Vagina (tissue), 2 donors: ENCODE measurements at regions not wholly inside any gene's neighbourhood (a gene's known extent, or its start where the extent isn't known, plus 50 kb on each side); places are given as distances from the start of the nearest gene placed in this dataset.
"Not testable (repeated sequence)": the region's sequence is repeated elsewhere in the genome, so short reads cannot be mapped to it uniquely, and the experiment has no call there.

Source experiments
- DNase-seq, 2 donors: peaks; one replicate each; pipeline ENCODE4 v3.0.0-alpha.2; 2017; ENCODE audit errors: extremely low spot score in 2 of 2
- H3K27ac ChIP-seq: fragments of 200-600 bp; sonication (generic); one replicate; pipeline ENCODE4 v1.5.1; 2019
- H3K27me3 ChIP-seq: fragments of 200-600 bp; sonication (generic); one replicate; pipeline ENCODE4 v1.5.1; 2019
- H3K36me3 ChIP-seq, 2 donors: fragments of 200-600 bp; sonication (generic); one replicate each; pipeline ENCODE4 v1.5.1; 2017 to 2019
- H3K4me1 ChIP-seq: fragments of 200-600 bp; sonication (generic); one replicate; pipeline ENCODE4 v1.5.1; 2019
- H3K4me3 ChIP-seq, 2 donors: fragments of 200-600 bp; sonication (generic); 1 replicate in 1 of 2; 2 replicates in 1 of 2; pipeline ENCODE4 v1.5.1; 2016 to 2019
- H3K9me3 ChIP-seq: fragments of 200-600 bp; sonication (generic); one replicate; pipeline ENCODE4 v1.5.1; 2019
- POLR2A ChIP-seq, 2 donors: fragments of 450-650 bp; IDR thresholded peaks; one replicate each; pipeline ENCODE4 v1.6.1; 2017; ENCODE audit warnings: antibody characterized with exemption in 2 of 2, mild to moderate bottlenecking in 2 of 2, moderate library complexity in 2 of 2
- POLR2AphosphoS5 ChIP-seq, 2 donors: sonication (generic); formaldehyde crosslinking; IDR thresholded peaks; one replicate each; pipeline ENCODE4 v1.9.0; 2017; ENCODE audit warnings: antibody characterized with exemption in 2 of 2, mild to moderate bottlenecking in 2 of 2, low read depth in 1 of 2; ENCODE audit not compliant: insufficient read depth in 1 of 2
- intact Hi-C: fragments of 100-400 bp; cut with DNase I; formaldehyde crosslinking; loops from one replicate; pipeline ENCODE4 v1.15.1; 2023
- TF ChIP-seq, protein P1 (sequence below), 3 experiments: fragments of 450-650 bp in 2 of 3; fragments of 200-600 bp in 1 of 3; sonication (generic) in 1 of 3; IDR thresholded peaks; one replicate each; pipeline ENCODE4 v1.5.1; 2017 to 2019; ENCODE audit warnings: antibody characterized with exemption in 3 of 3, mild to moderate bottlenecking in 2 of 3, moderate library complexity in 2 of 3

GRCh38 chr3:181493423-181493822, 218.3 kb upstream of the SOX2 start:
- Histone ChIP-seq H3K36me3 (no peaks in the 10 kb centered on the region), H3K27ac (no peak overlapping the region), H3K9me3 (no peaks in the 10 kb centered on the region), H3K4me3 (no peak overlapping the region), H3K4me1 (no peaks in the 10 kb centered on the region), H3K27me3 (no peaks in the 10 kb centered on the region)
- DNase-seq = no peak
- TF ChIP-seq, protein P1, sequence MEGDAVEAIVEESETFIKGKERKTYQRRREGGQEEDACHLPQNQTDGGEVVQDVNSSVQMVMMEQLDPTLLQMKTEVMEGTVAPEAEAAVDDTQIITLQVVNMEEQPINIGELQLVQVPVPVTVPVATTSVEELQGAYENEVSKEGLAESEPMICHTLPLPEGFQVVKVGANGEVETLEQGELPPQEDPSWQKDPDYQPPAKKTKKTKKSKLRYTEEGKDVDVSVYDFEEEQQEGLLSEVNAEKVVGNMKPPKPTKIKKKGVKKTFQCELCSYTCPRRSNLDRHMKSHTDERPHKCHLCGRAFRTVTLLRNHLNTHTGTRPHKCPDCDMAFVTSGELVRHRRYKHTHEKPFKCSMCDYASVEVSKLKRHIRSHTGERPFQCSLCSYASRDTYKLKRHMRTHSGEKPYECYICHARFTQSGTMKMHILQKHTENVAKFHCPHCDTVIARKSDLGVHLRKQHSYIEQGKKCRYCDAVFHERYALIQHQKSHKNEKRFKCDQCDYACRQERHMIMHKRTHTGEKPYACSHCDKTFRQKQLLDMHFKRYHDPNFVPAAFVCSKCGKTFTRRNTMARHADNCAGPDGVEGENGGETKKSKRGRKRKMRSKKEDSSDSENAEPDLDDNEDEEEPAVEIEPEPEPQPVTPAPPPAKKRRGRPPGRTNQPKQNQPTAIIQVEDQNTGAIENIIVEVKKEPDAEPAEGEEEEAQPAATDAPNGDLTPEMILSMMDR (IDR thresholded peaks at IDR 0.05) = no peak
- TF ChIP-seq POLR2AphosphoS5 (IDR thresholded peaks at IDR 0.05; ENCODE audit: insufficient read depth in 1 of 2, low read depth in 1 of 2) (no peak), POLR2A (IDR thresholded peaks at IDR 0.05) (no peak)
- intact Hi-C loops = no loop called here

- H3K27me3 ChIP-seq = no peaks in the 10 kb centered on the region
- H3K4me3 ChIP-seq = no peak overlapping the region
- no peaks in the 10 kb centered on the region for H3K9me3 ChIP-seq
- H3K4me1 ChIP-seq = no peaks in the 10 kb centered on the region
- H3K27ac ChIP-seq = no peak overlapping the region
- TF ChIP-seq POLR2AphosphoS5 (IDR thresholded peaks at IDR 0.05; ENCODE audit: insufficient read depth in 1 of 2, low read depth in 1 of 2) (no peak), POLR2A (IDR thresholded peaks at IDR 0.05) (no peak)
- TF ChIP-seq, protein P1 (IDR thresholded peaks at IDR 0.05) = no peak
- DNase-seq = no peak
- H3K36me3 ChIP-seq = no peaks in the 10 kb centered on the region
- intact Hi-C loops = no loop called here
These were observed 223.2 kb upstream of the SOX2 start for GRCh38 chr3:181488536-181488935.

DNA sequence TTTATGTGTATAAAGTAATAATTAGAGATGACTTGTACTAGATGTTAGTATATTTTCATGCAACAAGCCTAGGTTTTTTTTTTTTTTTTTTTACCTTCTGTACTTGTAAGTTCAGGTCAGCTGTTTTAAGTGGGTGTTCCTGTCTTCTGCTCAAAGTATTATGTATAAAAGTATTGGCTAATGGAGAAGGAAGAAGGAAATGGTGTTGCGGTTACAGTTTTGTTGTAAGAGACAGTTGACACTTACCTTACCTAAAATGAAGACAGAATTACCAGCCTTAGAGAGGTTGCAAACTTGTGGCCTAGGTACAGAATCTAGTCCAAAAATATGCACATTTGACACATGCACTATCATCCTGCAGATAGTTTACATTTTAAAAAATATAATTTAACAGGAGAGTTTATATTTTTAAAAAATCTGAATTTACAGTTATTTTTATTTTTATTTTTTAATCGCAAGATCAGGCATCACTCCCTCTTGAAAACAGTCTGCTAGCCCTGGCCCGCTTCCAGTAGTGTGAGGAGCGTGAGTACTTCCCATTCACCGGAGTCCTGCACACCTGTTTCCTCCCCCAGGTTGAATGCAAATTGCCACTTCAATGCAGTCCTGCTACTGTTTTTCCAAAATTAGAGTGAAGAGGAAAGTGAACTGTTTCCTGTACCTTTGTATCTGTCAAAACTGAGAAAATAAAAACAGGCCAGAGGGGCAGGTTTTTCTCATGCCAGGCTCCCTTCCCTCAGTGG, 224.3 kb upstream of the SOX2 start:
- H3K4me3 ChIP-seq = no peak overlapping the region
- intact Hi-C loops = no loop called here
- H3K27ac ChIP-seq = no peak overlapping the region
- no peaks in the 10 kb centered on the region for H3K4me1 ChIP-seq
- DNase-seq = no peak
- H3K9me3 ChIP-seq = no peaks in the 10 kb centered on the region
- H3K27me3 ChIP-seq = no peaks in the 10 kb centered on the region
- TF ChIP-seq POLR2AphosphoS5 (IDR thresholded peaks at IDR 0.05; ENCODE audit: insufficient read depth in 1 of 2, low read depth in 1 of 2) (no peak), POLR2A (IDR thresholded peaks at IDR 0.05) (no peak)
- TF ChIP-seq, protein P1 (IDR thresholded peaks at IDR 0.05) = no peak
- H3K36me3 ChIP-seq = no peaks in the 10 kb centered on the region

GRCh38 chr3:181486141-181486885, 225.4 kb upstream of the SOX2 start:
- intact Hi-C loops = no loop called here
- no peak overlapping the region for H3K27ac ChIP-seq
- no peaks in the 10 kb centered on the region for H3K27me3 ChIP-seq
- DNase-seq = no peak
- no peaks in the 10 kb centered on the region for H3K9me3 ChIP-seq
- H3K4me1 ChIP-seq = no peaks in the 10 kb centered on the region
- no peak overlapping the region for H3K4me3 ChIP-seq
- H3K36me3 ChIP-seq = no peaks in the 10 kb centered on the region
- TF ChIP-seq POLR2AphosphoS5 (IDR thresholded peaks at IDR 0.05; ENCODE audit: insufficient read depth in 1 of 2, low read depth in 1 of 2) = no peak
- TF ChIP-seq, protein P1 (IDR thresholded peaks at IDR 0.05) = no peak
- TF ChIP-seq POLR2A (IDR thresholded peaks at IDR 0.05) = no peak

DNA sequence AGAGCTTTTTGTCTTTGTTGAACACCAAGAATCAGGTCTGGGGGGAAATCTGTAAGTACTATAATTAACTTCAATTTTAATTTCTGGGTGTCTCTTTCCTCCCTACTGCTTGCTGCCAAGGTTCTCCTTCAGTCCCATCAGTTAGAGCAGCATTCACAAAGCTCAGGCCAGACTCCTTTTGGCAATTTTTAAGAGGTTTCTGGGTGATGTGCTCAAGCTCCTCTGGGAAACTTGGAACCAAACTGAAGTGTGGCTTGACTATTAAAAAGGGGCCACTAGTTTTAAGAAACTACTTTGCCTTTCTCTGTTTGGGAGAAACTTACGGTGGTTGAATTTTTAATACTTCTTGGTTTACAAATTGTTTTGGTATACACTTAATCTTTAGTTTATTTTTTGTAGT, 227.7 kb upstream of the SOX2 start:
- Histone ChIP-seq H3K27me3 (no peaks in the 10 kb centered on the region), H3K27ac (no peak overlapping the region), H3K9me3 (no peaks in the 10 kb centered on the region), H3K4me1 (no peaks in the 10 kb centered on the region), H3K36me3 (no peaks in the 10 kb centered on the region), H3K4me3 (no peak overlapping the region)
- TF ChIP-seq POLR2AphosphoS5 (IDR thresholded peaks at IDR 0.05; ENCODE audit: insufficient read depth in 1 of 2, low read depth in 1 of 2) (no peak), POLR2A (IDR thresholded peaks at IDR 0.05) (no peak)
- TF ChIP-seq, protein P1 (IDR thresholded peaks at IDR 0.05) = no peak
- intact Hi-C loops = no loop called here
- no peak for DNase-seq

DNA sequence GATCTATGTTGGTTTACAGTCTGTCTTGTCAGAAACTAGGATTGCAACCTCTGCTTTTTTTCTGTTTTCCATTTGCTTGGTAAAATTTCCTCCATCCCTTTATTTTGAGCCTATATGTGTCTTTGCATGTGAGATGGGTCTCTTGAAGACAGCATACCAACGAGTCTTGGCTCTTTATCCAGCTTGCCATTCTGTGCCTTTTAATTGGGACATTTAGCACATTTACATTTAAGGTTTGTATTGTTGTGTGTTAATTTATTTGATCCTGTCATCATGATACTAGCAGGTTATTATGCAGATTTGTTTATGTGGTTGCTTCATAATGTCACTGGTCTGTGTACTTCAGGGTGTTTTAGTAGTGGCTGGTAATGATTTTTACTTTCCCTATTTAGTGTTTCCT, 236.6 kb upstream of the SOX2 start:
- intact Hi-C loops, H3K4me3 ChIP-seq, H3K27ac ChIP-seq, H3K27me3 ChIP-seq, H3K4me1 ChIP-seq, H3K9me3 ChIP-seq, DNase-seq, H3K36me3 ChIP-seq: not testable (repeated sequence)
